Stimulated activated CD4-positive, alpha-beta T cell treated with anti-CD3 and anti-CD28 coated beads, Interleukin-15, amount 100 ng/mL, for 1 hour (primary cell): ENCODE measurements at regions not wholly inside any gene's neighbourhood (a gene's known extent, or its start where the extent isn't known, plus 50 kb on each side); places are given as distances from the start of the nearest gene placed in this dataset.

Experiments
- DNase-seq, 2 donors: peaks; one replicate each; pipeline ENCODE4 v3.0.0-alpha.2; 2020; ENCODE audit warnings: low read depth in 1 of 2, low spot score in 1 of 2

- no peak for DNase-seq
Observed at GRCh38 chr3:170784406-170784805, 85.6 kb downstream of the RPL22L1 start.

GRCh38 chr3:170780955-170781354 is 89.0 kb downstream of the RPL22L1 start:
- no peak for DNase-seq

GRCh38 chr3:170780471-170780870 is 89.5 kb downstream of the RPL22L1 start:
- no peak for DNase-seq

GRCh38 chr3:170778240-170779217 is 91.5 kb downstream of the RPL22L1 start:
- no peak for DNase-seq

- DNase-seq, result no peak
Observed at GRCh38 chr3:170777564-170777926, 92.5 kb downstream of the RPL22L1 start.

GRCh38 chr3:170776887-170777563 is 93.0 kb downstream of the RPL22L1 start:
- no peak for DNase-seq

- no peak for DNase-seq
Observed at GRCh38 chr3:170773682-170774425, 96.1 kb downstream of the RPL22L1 start.

GRCh38 chr3:170772175-170772574 is 97.8 kb downstream of the RPL22L1 start:
- DNase-seq, result no peak

- DNase-seq, result no peak
Observed at GRCh38 chr3:170768334-170768801, 101.6 kb downstream of the RPL22L1 start.

GRCh38 chr3:170767576-170767941 is 102.4 kb downstream of the RPL22L1 start:
- no peak for DNase-seq

GRCh38 chr3:170766823-170767575 is 103.0 kb downstream of the RPL22L1 start:
- no peak for DNase-seq

GRCh38 chr3:170766253-170766652 is 103.7 kb downstream of the RPL22L1 start:
- no peak for DNase-seq

- DNase-seq, result no peak
Observed at GRCh38 chr3:170765419-170766078, 104.4 kb downstream of the RPL22L1 start.

GRCh38 chr3:170764017-170764416 is 106.0 kb downstream of the RPL22L1 start:
- no peak for DNase-seq

- DNase-seq, result no peak
Observed at GRCh38 chr3:170762064-170762463, 107.9 kb downstream of the RPL22L1 start.

GRCh38 chr3:170761103-170761502 is 108.9 kb downstream of the RPL22L1 start:
- DNase-seq, result no peak

GRCh38 chr3:170760174-170760526 is 109.8 kb downstream of the RPL22L1 start:
- no peak for DNase-seq

- no peak for DNase-seq
Observed at GRCh38 chr3:170759511-170760173, 110.4 kb downstream of the RPL22L1 start.

- DNase-seq, result no peak
Observed at GRCh38 chr3:170757038-170757437, 113.0 kb downstream of the RPL22L1 start.

GRCh38 chr3:170754311-170754693 is 115.7 kb downstream of the RPL22L1 start:
- DNase-seq, result no peak
